H9 (cell line): ENCODE measurements at regions not wholly inside any gene's neighbourhood (a gene's known extent, or its start where the extent isn't known, plus 50 kb on each side); places are given as distances from the start of the nearest gene placed in this dataset.
A peak's percentile ranks its signal among the peaks of the same experiment; 100 is the strongest.

ENCODE experiments used
- DNase-seq: peaks from one replicate; pipeline ENCODE4 v3.0.0-alpha.2; 2017
- H2AFZ ChIP-seq: one replicate; pipeline ENCODE4 v1.6.1; 2013; ENCODE audit warnings: mild to moderate bottlenecking, low read length, control low read depth, moderate library complexity
- H2AK5ac ChIP-seq: 2 replicates; pipeline ENCODE4 v1.6.1; 2013; ENCODE audit warnings: low read length, control low read depth, mixed read lengths; ENCODE audit not compliant: insufficient read length
- H2BK120ac ChIP-seq: one replicate; pipeline ENCODE4 v1.6.1; 2013; ENCODE audit warnings: low read depth, mild to moderate bottlenecking, low read length, control low read depth, inconsistent platforms; ENCODE audit not compliant: poor library complexity, severe bottlenecking
- H2BK12ac ChIP-seq: 2 replicates; pipeline ENCODE4 v1.6.1; 2013; ENCODE audit warnings: low read length, control low read depth, mixed read lengths, low read depth; ENCODE audit not compliant: insufficient read length
- H2BK15ac ChIP-seq: 2 replicates; pipeline ENCODE4 v1.6.1; 2013; ENCODE audit warnings: low read depth, low read length, control low read depth
- H2BK20ac ChIP-seq: one replicate; pipeline ENCODE4 v1.6.1; 2013; ENCODE audit warnings: low read depth, mild to moderate bottlenecking, low read length, control low read depth, inconsistent platforms; ENCODE audit not compliant: poor library complexity, severe bottlenecking
- H2BK5ac ChIP-seq: 2 replicates; pipeline ENCODE4 v1.6.1; 2013; ENCODE audit warnings: low read length, control low read depth, mixed read lengths; ENCODE audit not compliant: insufficient read length
- H3K14ac ChIP-seq: 2 replicates; pipeline ENCODE4 v1.6.1; 2013; ENCODE audit warnings: low read length, control low read depth; ENCODE audit not compliant: insufficient read depth
- H3K18ac ChIP-seq: 2 replicates; pipeline ENCODE4 v1.6.1; 2013; ENCODE audit warnings: low read depth, mild to moderate bottlenecking, mixed read lengths, low read length, control low read depth; ENCODE audit not compliant: insufficient read length
- H3K23ac ChIP-seq: 2 replicates; pipeline ENCODE4 v1.6.1; 2013; ENCODE audit warnings: low read length, control low read depth, mixed read lengths, low read depth; ENCODE audit not compliant: insufficient read length
- H3K23me2 ChIP-seq: 2 replicates; pipeline ENCODE4 v1.6.1; 2013; ENCODE audit warnings: low read depth, mild to moderate bottlenecking, mixed read lengths, low read length, control low read depth; ENCODE audit not compliant: insufficient read length, poor library complexity, severe bottlenecking
- H3K27ac ChIP-seq: 2 replicates; pipeline ENCODE4 v1.5.1; 2013; ENCODE audit warnings: low read length, control low read depth, mixed read lengths, low read depth; ENCODE audit not compliant: insufficient read length
- H3K27me3 ChIP-seq: 2 replicates; pipeline ENCODE4 v1.6.1; 2013; ENCODE audit warnings: low read length, control low read depth, inconsistent platforms; ENCODE audit not compliant: insufficient read depth
- H3K4ac ChIP-seq: 2 replicates; pipeline ENCODE4 v1.6.1; 2013; ENCODE audit warnings: low read depth, mild to moderate bottlenecking, control low read depth, inconsistent platforms, low read length, moderate library complexity
- H3K4me1 ChIP-seq: 2 replicates; pipeline ENCODE4 v1.6.1; 2013; ENCODE audit warnings: low read length, control low read depth, inconsistent platforms; ENCODE audit not compliant: insufficient read depth
- H3K4me2 ChIP-seq: 2 replicates; pipeline ENCODE4 v1.6.1; 2013; ENCODE audit warnings: low read length, control low read depth, mixed read lengths; ENCODE audit not compliant: insufficient read length, insufficient read depth
- H3K56ac ChIP-seq: 2 replicates; pipeline ENCODE4 v1.6.1; 2013; ENCODE audit warnings: low read depth, mild to moderate bottlenecking, mixed read lengths, low read length, control low read depth; ENCODE audit not compliant: insufficient read length
- H3K79me1 ChIP-seq: 2 replicates; pipeline ENCODE4 v1.6.1; 2013; ENCODE audit warnings: low read depth, mild to moderate bottlenecking, moderate library complexity, low read length, control low read depth, inconsistent platforms; ENCODE audit not compliant: insufficient read depth, poor library complexity, severe bottlenecking
- H3K79me2 ChIP-seq: 2 replicates; pipeline ENCODE4 v1.6.1; 2013; ENCODE audit warnings: low read length, control low read depth, inconsistent platforms; ENCODE audit not compliant: insufficient read depth
- H3K9ac ChIP-seq: 2 replicates; pipeline ENCODE4 v1.6.1; 2013; ENCODE audit warnings: low read length, control low read depth, mixed read lengths; ENCODE audit not compliant: insufficient read length; ENCODE audit errors: extremely low read depth
- H3K9me3 ChIP-seq: one replicate; pipeline ENCODE4 v1.6.1; 2013; ENCODE audit warnings: low read depth, low read length, inconsistent platforms; ENCODE audit not compliant: control insufficient read depth
- H3T11ph ChIP-seq: one replicate; pipeline ENCODE4 v1.6.1; 2013; ENCODE audit warnings: mild to moderate bottlenecking, low read length, control low read depth, inconsistent platforms
- H4K20me1 ChIP-seq: one replicate; pipeline ENCODE4 v1.6.1; 2013; ENCODE audit not compliant: control insufficient read depth, insufficient read length, insufficient read depth
- H4K5ac ChIP-seq: 2 replicates; pipeline ENCODE4 v1.6.1; 2013; ENCODE audit warnings: low read depth, mild to moderate bottlenecking, mixed read lengths, low read length, control low read depth; ENCODE audit not compliant: insufficient read length
- H4K8ac ChIP-seq: replicated peaks from 2 replicates; pipeline ENCODE4 v1.6.1; 2013; ENCODE audit warnings: low read length, control low read depth, mixed read lengths, low read depth; ENCODE audit not compliant: insufficient read length
- H4K91ac ChIP-seq: 2 replicates; pipeline ENCODE4 v1.6.1; 2013; ENCODE audit warnings: low read depth, mild to moderate bottlenecking, moderate library complexity, mixed read lengths, low read length, control low read depth; ENCODE audit not compliant: insufficient read length
- H3K27ac Mint-ChIP-seq, 3 experiments: 2 replicates in 2 of 3; 3 replicates in 1 of 3; pipeline ENCODE4 v1.8.0; 2020 to 2021; ENCODE audit warnings: mixed read lengths in 3 of 3, mild to moderate bottlenecking in 1 of 3, moderate library complexity in 1 of 3
- H3K27me3 Mint-ChIP-seq: 2 replicates; pipeline ENCODE4 v1.8.0; 2021; ENCODE audit warnings: low read depth, mild to moderate bottlenecking, moderate library complexity, mixed read lengths
- H3K36me3 Mint-ChIP-seq, 3 experiments: 2 replicates in 2 of 3; 3 replicates in 1 of 3; pipeline ENCODE4 v1.8.0; 2020 to 2021; ENCODE audit warnings: low read depth in 3 of 3, mixed read lengths in 3 of 3; ENCODE audit not compliant: insufficient read depth in 1 of 3
- H3K4me1 Mint-ChIP-seq, 2 experiments: 2 replicates each; pipeline ENCODE4 v1.8.0; 2020; ENCODE audit warnings: mixed read lengths in 2 of 2
- H3K4me3 Mint-ChIP-seq, 2 experiments: 2 replicates in 1 of 2; 3 replicates in 1 of 2; pipeline ENCODE4 v1.8.0; 2020 to 2021; ENCODE audit warnings: mild to moderate bottlenecking in 2 of 2, mixed read lengths in 2 of 2, moderate library complexity in 1 of 2
- H3K9me3 Mint-ChIP-seq, 2 experiments: 2 replicates in 1 of 2; 3 replicates in 1 of 2; pipeline ENCODE4 v1.8.0; 2020; ENCODE audit warnings: mild to moderate bottlenecking in 2 of 2, mixed read lengths in 2 of 2, moderate library complexity in 1 of 2
- CTCF ChIP-seq: fragments of 200-600 bp; sonication (generic); conservative IDR thresholded peaks from 3 replicates; pipeline ENCODE4 v1.8.0; 2021; ENCODE audit warnings: antibody characterized with exemption, mild to moderate bottlenecking
- WGBS: extraction: QIAGEN DNeasy Blood & Tissue Kit; methylation state at CpG from one replicate; pipeline ENCODE4 v1.1.7; 2013; ENCODE audit warnings: missing lambda C conversion rate, low lambda C conversion rate, mixed read lengths; ENCODE audit not compliant: insufficient read length; ENCODE audit errors: extremely low coverage; 5-methylcytosine and 5-hydroxymethylcytosine counted together

GRCh38 chr14:98162856-98163805 is 1108.9 kb downstream of the BCL11B start:
- Mint-ChIP-seq H3K27ac (no peak overlapping the region; a peak in 1 of 7 replicates), H3K36me3 (no peaks in the 10 kb centered on the region), H3K9me3 (no peaks in the 10 kb centered on the region), H3K4me1 (peaks cover 12 to 17% of the 10 kb centered on the region in 2 experiments), H3K27me3 (peaks cover 1% of the 10 kb centered on the region; the same call in 1 of the 2 replicates), H3K4me3 (no peak overlapping the region)
- Histone ChIP-seq H3K14ac (no peak overlapping the region), H2BK120ac (no peak overlapping the region), H4K91ac (no peak overlapping the region), H3K79me2 (no peaks in the 10 kb centered on the region), H3K4ac (no peak overlapping the region), H3T11ph (no peak overlapping the region), H3K56ac (no peak overlapping the region), H2BK12ac (no peak overlapping the region), H3K18ac (no peak overlapping the region), H2BK15ac (no peak overlapping the region), H3K79me1 (no peaks in the 10 kb centered on the region), H2AFZ (no peak overlapping the region), H3K27ac (no peak overlapping the region), H3K4me2 (no peak overlapping the region), H3K4me1 (no peaks in the 10 kb centered on the region; the same call in 1 of the 2 replicates), H2BK20ac (no peak overlapping the region), H3K9me3 (no peaks in the 10 kb centered on the region), H2AK5ac (no peak overlapping the region), H4K5ac (no peak overlapping the region), H3K23ac (no peak overlapping the region), H3K9ac (no peak overlapping the region), H3K27me3 (no peaks in the 10 kb centered on the region), H4K20me1 (no peaks in the 10 kb centered on the region), H2BK5ac (no peak overlapping the region), H3K23me2 (no peaks in the 10 kb centered on the region), H4K8ac (no peak overlapping the region)
- no peak for DNase-seq
- no CpG with 5 or more reads among the region's 26 CpGs for WGBS
- TF ChIP-seq CTCF, result peak; percentile 25; the same call in 1 of the 3 replicates
